Left renal cortex interstitium (tissue), 4 donors: ENCODE measurements at regions not wholly inside any gene's neighbourhood (a gene's known extent, or its start where the extent isn't known, plus 50 kb on each side); places are given as distances from the start of the nearest gene placed in this dataset.
"Not testable (repeated sequence)": the region's sequence is repeated elsewhere in the genome, so short reads cannot be mapped to it uniquely, and the experiment has no call there.

Experiments used
- DNase-seq, 4 donors: peaks; one replicate each; pipeline ENCODE4 v3.0.0-alpha.2; 2013; ENCODE audit warnings: low read depth in 4 of 4, low spot score in 2 of 4, missing footprints in 1 of 4

- DNase-seq = no peak
Observed at GRCh38 chr5:109987970-109988369, 298.2 kb downstream of the MAN2A1 start.

GRCh38 chr5:109989161-109989560 lies 299.4 kb downstream of the MAN2A1 start:
- DNase-seq = no peak

DNA sequence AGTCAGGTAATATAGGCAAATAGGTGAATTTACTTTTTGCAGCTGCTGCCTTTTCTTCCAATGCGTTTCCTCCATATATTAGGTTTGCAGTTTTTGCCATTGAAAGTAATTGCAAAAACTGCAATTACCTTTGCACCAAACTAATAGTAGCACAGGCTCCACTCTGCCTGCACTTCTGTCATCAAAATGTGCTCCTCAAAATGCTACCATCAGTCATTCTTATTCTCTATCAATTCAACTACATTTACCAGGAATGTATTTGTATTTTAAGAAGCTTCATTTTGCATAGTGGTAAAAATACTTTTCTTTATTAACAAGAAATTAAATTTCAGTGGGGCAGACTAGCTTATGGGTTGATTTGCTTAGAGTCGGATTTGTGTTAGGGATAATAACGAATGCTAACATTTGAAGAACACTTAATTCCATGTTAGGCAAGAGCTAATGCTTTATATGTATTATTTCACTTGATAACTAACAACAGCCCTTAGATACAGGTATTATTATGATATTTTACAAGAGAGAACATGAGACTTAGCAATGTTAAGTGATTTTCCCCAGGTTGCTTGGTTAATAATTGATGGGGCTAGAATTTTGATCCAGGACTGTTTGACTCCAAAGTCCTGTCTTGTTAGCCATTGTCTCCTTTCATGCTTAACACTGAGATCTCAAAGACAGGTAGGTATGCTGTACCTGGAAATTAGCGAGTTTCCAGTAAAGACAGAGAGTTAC lies 300.4 kb downstream of the MAN2A1 start:
- DNase-seq = no peak

DNA sequence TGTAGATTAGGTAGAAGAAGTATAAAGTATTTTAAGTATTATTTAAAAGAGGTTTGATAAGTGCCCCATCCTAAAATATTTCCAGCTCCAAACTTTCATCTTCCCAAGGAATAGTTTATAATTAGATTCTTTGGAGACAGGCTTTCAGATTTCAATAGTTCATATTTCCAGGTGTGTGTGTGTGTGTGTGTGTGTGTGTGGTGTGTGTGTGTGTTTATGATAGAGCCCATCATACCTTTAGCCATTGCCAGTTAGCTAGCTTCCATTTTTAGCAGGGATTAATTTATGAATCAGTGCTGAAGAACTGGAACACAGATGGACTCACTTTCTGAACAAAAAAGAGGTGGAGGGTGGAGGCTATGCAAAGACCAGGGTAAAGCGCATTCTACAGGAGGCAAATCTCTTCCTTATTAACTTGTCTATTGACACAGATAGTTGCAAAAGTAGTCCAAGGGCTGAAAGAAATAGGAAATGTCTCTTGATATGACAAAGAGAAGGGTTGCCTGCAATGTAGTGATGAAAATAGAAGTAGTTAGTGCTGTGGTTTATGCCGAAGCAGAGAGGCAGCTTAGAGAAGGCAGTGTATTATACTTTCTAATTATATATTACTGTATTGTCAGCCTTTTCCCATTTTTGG lies 301.1 kb downstream of the MAN2A1 start:
- DNase-seq = no peak

DNA sequence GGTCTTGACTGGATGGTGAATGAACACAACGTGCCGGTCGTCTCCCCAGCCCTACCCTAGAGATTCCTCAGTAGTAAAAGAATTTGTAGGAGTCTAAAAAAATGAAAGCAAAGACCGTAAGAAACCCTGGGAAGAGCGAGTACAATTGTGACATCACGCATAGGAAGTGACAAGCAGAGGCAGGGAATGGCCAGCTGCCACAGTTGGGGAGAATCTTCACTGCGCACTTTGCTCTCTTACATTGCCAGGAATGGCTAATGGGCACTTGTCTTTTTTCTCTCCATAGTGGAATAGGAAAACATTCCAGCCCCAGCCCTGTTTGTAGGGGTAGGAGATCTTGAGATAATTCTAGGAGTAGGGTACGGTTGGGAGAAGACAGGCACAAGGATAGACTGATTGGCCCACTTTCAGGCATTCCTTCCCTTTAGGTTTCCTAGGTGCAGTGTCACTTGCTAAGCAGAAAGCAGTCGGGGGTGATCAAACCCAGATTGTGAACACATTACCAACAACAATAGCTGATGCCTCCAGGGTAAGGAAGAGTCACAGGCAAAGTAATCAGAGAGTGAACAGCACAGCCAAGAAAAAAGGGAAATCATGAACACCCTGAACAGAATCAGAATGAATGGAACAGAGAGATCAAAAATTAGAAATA lies 302.7 kb downstream of the MAN2A1 start:
- no peak for DNase-seq

GRCh38 chr5:109994135-109994534 lies 304.4 kb downstream of the MAN2A1 start:
- no peak for DNase-seq

GRCh38 chr5:109996246-109996645 lies 306.5 kb downstream of the MAN2A1 start:
- DNase-seq = no peak

- DNase-seq = peak in 1 of 4 donors; percentile 31
Observed at GRCh38 chr5:109997161-109997560, 307.4 kb downstream of the MAN2A1 start.

- no peak for DNase-seq
Observed at GRCh38 chr5:109998208-109998607, 308.5 kb downstream of the MAN2A1 start.

DNA sequence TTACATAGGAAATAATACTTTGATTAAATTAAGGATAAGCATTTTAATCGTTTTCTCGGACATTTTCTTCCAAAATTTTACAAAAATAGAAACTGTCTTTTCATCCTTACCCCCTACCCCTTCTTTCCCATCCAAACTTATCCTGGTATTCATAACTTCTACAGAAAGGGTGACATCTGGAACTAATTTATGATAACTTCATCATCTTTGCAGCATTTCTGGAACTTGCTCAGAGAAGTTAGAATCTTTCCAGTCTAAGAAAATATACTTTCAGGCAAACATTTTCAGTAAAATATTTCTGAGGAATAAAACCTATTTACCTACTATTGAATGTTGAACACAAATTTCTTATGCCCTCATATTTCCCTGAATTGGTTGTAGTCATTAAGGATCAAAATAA lies 309.0 kb downstream of the MAN2A1 start:
- DNase-seq = no peak

GRCh38 chr5:110001648-110002047 lies 311.9 kb downstream of the MAN2A1 start:
- DNase-seq = no peak

DNA sequence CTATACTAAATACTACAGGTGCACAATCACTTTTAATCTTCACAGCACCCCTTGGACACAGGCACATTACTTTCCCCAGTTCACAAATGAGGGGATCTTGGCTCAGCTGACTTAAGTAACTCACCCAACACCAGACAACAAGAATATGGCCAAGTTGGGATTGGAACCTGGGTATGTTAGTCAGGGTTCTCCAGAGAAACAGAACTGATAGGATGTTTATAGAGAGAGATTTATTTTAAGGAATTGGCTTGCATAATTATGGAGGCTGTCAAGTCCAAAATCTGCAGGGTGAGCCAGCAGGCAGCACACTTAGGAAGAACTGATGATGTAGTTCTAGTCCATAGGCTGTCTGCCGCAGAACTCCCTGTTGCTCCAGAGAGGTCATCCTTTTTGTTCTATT lies 312.9 kb downstream of the MAN2A1 start:
- DNase-seq = no peak

DNA sequence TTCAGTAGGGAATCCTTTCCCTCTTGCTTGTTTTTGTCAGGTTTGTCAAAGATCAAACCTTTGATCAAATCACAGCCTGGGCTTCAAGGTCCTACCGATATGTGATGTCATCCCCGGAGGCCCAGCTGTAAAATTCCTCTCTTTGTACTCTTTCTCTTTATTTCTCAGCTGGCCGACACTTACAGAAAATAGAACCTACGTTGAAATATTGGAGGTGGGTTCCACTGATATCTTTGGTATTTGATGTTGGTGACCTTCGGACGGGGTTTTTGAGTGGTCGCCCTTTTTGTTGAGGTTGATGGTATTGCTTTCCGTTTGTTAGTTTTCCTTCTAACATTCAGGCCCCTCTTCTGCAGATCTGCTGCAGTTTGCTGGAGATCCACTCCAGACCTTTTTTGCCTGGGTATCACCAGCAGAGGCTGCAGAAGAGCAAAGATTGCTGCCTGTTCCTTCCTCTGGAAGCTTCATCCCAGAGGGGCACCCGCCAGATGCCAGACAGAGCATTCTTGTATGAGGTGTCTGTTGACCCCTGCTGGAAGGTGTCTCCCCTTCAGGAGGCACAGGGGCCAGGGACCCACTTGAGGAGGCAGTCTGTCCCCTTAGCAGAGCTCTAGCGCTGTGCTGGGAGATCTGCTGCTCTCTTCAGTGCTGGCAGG lies 316.3 kb downstream of the MAN2A1 start:
- DNase-seq = not testable (repeated sequence)

DNA sequence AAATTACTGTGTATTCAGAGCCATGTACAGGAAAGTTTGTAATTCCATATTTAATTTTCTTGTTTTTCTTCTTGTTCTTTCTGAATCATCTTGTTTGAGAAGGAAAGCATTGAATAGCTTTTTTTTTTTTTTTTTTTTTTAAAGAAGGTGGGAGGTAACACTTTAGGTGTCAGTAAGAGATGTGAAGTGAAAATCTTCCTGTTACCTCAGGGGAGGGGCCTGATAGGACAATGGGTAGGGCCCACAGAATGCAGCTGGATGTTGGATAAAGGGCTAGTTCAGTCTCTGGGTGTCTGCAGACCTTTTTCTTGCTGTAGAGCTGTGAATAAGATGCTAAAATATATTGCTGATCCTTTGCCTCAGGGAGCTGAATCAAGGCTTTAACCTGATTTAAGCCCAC lies 317.4 kb downstream of the MAN2A1 start:
- DNase-seq = no peak

DNA sequence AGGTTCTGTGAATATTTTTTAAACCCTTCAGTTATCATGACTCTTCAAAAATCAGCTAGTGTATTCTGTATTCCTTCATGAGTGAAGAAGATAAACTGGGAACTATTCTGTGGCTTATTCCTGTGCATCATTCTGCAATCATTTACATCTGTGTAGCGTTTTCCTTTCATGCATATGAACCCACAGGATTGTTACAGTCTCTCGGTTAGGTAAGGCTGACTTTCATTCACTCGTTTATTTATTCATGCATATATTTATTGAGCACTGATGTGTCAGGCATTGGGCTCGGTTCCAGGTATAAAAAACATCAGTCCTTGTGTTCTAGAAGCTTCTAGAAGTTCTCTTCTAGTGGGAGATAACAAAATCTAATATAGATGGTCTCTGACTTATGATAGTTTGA lies 318.4 kb downstream of the MAN2A1 start:
- DNase-seq = no peak

DNA sequence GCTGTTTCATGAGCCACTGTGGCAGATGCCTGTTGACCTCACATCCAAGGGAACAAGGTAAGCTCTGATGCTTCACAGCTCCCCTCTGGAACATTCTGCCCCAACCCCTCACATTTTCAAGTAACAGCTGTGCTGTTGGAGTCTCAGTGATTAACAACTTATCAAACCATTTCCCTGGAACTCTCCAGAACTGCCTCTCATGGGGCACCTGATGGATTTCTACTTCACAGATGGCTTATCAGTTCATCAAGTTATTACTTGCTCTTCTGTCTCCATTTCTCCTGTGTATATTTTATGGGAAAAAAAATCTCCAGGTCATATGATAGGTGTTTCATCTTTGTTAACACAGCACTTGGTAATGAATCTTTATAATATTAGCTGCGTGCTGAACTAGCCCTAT lies 322.4 kb downstream of the MAN2A1 start:
- no peak for DNase-seq

DNA sequence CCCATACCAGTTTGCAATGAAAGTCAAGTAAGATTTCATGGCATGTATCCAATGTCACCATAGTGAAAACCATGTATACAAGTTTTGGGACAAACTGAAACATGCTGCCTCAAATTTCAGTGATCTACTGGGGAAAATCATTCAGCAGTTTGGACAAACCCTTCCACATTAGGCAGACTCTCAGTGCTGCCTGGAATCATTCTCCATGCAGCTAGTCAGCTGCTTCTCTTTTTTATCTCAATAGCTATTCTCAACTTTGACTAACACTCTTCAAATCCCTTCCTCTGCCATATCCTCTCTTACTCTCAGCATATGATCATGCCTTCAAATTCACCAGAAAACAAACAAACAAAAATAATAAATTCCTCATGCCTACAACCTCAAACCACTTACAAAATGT lies 323.3 kb downstream of the MAN2A1 start:
- no peak for DNase-seq

GRCh38 chr5:110017854-110018253 lies 328.1 kb downstream of the MAN2A1 start:
- DNase-seq = no peak

DNA sequence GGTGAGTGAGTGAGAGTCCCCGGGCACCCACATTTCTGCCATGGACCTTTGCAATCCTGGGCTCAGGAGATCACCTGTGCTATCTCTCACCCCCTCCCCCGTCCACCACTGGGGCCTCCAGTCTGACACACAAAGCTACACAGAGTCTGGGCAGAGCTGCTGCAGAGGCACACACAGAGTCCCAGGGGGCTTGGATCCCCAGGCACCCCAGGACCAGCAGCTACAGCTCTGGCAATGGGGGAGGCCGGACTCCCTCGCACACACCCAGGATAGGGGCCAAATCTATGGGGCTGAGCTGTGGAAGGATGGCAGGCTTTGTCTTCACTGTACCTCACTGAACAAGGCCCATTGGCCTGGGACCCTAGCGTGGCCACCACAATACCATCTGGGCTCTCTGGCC lies 328.8 kb downstream of the MAN2A1 start:
- no peak for DNase-seq

GRCh38 chr5:110019119-110019518 lies 329.4 kb downstream of the MAN2A1 start:
- DNase-seq = no peak

- DNase-seq = no peak
Observed at GRCh38 chr5:110019780-110020179, 330.1 kb downstream of the MAN2A1 start.
